MM.1S (cell line): ENCODE measurements at regions not wholly inside any gene's neighbourhood (a gene's known extent, or its start where the extent isn't known, plus 50 kb on each side); places are given as distances from the start of the nearest gene placed in this dataset.

ENCODE experiments used
- EZH2 ChIP-seq: fragments of 300-600 bp; sonication (generic); optimal IDR thresholded peaks from 2 replicates; pipeline ENCODE3; 2017; ENCODE audit warnings: low read depth, mild to moderate bottlenecking, antibody characterized with exemption, low read length, mixed read lengths
- TF ChIP-seq, protein P1 (sequence below): fragments of 300-600 bp; sonication (generic); IDR thresholded peaks from 2 replicates; pipeline ENCODE4 v1.5.1; 2016; ENCODE audit warnings: antibody characterized with exemption, low read length, mixed read lengths

DNA sequence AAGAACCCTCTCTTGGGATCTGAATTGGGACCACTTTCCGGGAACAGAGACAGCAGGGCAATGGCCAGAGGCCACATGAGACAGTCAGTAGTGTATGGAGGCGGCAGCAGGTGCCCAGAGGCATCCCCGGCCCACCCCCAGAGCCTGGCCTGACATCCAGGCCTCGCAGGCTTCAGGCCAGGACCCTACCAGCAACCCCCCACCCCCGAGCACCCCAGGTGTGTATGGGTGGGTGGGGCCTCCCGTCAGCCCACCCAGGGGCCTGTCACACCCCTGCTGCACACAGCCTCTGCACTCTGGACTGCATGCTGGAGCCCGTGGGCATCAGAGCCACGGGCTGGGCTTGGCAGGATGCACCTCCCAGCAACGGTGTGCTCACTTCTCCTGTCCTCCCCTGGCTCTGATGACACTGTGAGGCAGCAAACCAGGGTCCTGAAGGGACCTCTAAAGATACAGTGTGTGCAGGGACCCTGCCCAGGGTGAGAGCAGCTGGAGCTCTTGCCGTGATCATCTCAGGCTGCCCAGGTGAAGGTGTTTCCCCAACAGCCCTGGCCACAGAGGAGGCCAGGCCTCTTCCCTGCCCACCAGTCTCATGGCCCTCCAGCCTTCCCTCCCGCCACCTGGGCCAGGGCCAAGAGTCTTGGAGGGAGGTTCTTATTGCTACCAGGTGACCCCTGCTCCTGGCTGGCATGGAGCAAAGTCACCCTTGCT lies 88.8 kb upstream of the SEPTIN5 start:
- TF ChIP-seq, protein P1, sequence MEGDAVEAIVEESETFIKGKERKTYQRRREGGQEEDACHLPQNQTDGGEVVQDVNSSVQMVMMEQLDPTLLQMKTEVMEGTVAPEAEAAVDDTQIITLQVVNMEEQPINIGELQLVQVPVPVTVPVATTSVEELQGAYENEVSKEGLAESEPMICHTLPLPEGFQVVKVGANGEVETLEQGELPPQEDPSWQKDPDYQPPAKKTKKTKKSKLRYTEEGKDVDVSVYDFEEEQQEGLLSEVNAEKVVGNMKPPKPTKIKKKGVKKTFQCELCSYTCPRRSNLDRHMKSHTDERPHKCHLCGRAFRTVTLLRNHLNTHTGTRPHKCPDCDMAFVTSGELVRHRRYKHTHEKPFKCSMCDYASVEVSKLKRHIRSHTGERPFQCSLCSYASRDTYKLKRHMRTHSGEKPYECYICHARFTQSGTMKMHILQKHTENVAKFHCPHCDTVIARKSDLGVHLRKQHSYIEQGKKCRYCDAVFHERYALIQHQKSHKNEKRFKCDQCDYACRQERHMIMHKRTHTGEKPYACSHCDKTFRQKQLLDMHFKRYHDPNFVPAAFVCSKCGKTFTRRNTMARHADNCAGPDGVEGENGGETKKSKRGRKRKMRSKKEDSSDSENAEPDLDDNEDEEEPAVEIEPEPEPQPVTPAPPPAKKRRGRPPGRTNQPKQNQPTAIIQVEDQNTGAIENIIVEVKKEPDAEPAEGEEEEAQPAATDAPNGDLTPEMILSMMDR: no peak
- TF ChIP-seq EZH2: no peak
